Activated T-cell treated with anti-CD3 and anti-CD28 coated beads, Interleukin-2, amount 50 U/mL, for 24 hours (primary cell): ENCODE measurements at regions not wholly inside any gene's neighbourhood (a gene's known extent, or its start where the extent isn't known, plus 50 kb on each side); places are given as distances from the start of the nearest gene placed in this dataset.

ENCODE experiments used
- DNase-seq: peaks from one replicate; pipeline ENCODE4 v3.0.0-alpha.2; 2020
- H3K27ac Mint-ChIP-seq: 2 replicates; pipeline ENCODE4 v1.8.0; 2020; ENCODE audit warnings: mild to moderate bottlenecking, mixed read lengths
- H3K27me3 Mint-ChIP-seq: 2 replicates; pipeline ENCODE4 v1.8.0; 2020; ENCODE audit warnings: mixed read lengths
- H3K36me3 Mint-ChIP-seq: 2 replicates; pipeline ENCODE4 v1.8.0; 2020; ENCODE audit warnings: low read depth, mixed read lengths
- H3K4me1 Mint-ChIP-seq: 2 replicates; pipeline ENCODE4 v1.8.0; 2020; ENCODE audit warnings: low read depth, mixed read lengths
- H3K4me3 Mint-ChIP-seq: 2 replicates; pipeline ENCODE4 v1.8.0; 2020; ENCODE audit warnings: mild to moderate bottlenecking, moderate library complexity, mixed read lengths
- H3K9me3 Mint-ChIP-seq: 2 replicates; pipeline ENCODE4 v1.8.0; 2020; ENCODE audit warnings: mixed read lengths

DNA sequence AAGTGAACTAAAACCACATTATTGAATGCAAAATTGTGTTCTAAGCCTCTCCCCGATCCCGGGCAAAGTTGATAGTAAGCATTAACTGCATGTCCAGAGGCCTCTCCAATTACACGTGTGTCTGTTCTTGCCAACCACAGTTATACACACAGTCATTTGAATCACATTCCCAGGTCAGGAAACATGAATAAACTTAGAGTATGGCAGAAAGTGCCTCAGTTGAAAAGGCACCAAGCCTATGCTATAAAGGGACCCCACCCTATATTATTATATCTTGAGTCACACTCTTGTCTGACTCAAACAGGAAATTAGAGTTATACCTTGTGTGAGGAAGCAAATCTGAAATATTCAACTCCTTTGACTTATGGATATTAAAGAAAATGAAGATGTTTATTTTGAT lies 128.3 kb upstream of the STXBP6 start:
- H3K27me3 Mint-ChIP-seq, result peaks cover 17% of the 10 kb centered on the region
- H3K36me3 Mint-ChIP-seq, result no peaks in the 10 kb centered on the region
- DNase-seq, result no peak
- peaks cover 11% of the 10 kb centered on the region for H3K9me3 Mint-ChIP-seq
- no peak overlapping the region for H3K4me3 Mint-ChIP-seq
- H3K27ac Mint-ChIP-seq, result no peak overlapping the region
- no peaks in the 10 kb centered on the region for H3K4me1 Mint-ChIP-seq

GRCh38 chr14:25150934-25151790 lies 101.2 kb upstream of the STXBP6 start:
- Mint-ChIP-seq H3K4me3 (no peak overlapping the region), H3K27ac (no peak overlapping the region), H3K36me3 (no peaks in the 10 kb centered on the region), H3K9me3 (no peaks in the 10 kb centered on the region), H3K4me1 (no peaks in the 10 kb centered on the region), H3K27me3 (peaks cover 34% of the 10 kb centered on the region)
- DNase-seq, result no peak

DNA sequence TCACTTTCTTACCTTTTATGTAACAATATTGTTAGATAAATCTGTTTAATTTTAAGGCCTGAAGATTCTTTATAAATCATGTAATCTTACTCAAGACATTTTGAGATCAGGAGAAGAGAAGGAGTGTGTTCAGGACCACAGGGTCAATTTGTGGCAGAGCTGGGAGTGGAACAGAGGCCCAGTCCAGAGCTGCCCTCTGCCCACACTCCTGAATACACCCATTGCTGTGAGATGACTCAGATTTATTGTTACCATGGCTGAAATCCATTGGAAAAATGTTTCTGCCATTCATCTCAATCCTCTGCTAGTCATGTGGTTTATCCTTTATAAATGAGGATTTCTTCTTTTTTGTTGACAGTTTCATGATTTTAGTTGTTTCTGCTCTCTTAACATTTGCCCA lies 100.5 kb upstream of the STXBP6 start:
- no peak overlapping the region for H3K27ac Mint-ChIP-seq
- no peak overlapping the region for H3K4me3 Mint-ChIP-seq
- no peaks in the 10 kb centered on the region for H3K4me1 Mint-ChIP-seq
- no peaks in the 10 kb centered on the region for H3K9me3 Mint-ChIP-seq
- no peaks in the 10 kb centered on the region for H3K36me3 Mint-ChIP-seq
- peaks cover 32% of the 10 kb centered on the region for H3K27me3 Mint-ChIP-seq
- DNase-seq, result no peak

GRCh38 chr14:25140411-25140810 lies 90.5 kb upstream of the STXBP6 start:
- Mint-ChIP-seq H3K4me1 (no peaks in the 10 kb centered on the region), H3K9me3 (no peaks in the 10 kb centered on the region), H3K27me3 (peaks cover 15% of the 10 kb centered on the region), H3K36me3 (no peaks in the 10 kb centered on the region), H3K4me3 (no peak overlapping the region), H3K27ac (no peak overlapping the region)
- no peak for DNase-seq

DNA sequence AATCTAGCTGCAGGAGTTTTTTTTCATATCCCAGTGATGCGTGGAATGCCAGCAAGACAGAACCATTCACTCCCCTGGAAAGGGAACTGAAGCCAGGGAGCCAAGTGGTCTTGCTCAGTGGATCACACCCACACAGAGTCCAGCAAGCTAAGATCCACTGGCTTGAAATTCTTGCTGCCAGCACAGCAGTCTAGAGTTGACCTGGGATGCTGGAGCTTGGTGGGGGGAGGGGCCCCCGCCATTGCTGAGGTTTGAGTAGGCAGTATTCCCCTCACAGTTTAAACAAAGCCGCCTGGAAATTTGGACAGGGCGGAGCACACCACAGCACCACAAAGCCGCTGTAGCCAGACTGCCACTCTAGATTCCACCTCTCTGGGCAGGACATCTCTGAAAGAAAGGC lies 86.9 kb upstream of the STXBP6 start:
- no peak overlapping the region for H3K27ac Mint-ChIP-seq
- peaks cover 4% of the 10 kb centered on the region for H3K4me1 Mint-ChIP-seq
- H3K36me3 Mint-ChIP-seq, result no peaks in the 10 kb centered on the region
- no peaks in the 10 kb centered on the region for H3K9me3 Mint-ChIP-seq
- no peak for DNase-seq
- peaks cover 47% of the 10 kb centered on the region for H3K27me3 Mint-ChIP-seq
- no peak overlapping the region for H3K4me3 Mint-ChIP-seq

DNA sequence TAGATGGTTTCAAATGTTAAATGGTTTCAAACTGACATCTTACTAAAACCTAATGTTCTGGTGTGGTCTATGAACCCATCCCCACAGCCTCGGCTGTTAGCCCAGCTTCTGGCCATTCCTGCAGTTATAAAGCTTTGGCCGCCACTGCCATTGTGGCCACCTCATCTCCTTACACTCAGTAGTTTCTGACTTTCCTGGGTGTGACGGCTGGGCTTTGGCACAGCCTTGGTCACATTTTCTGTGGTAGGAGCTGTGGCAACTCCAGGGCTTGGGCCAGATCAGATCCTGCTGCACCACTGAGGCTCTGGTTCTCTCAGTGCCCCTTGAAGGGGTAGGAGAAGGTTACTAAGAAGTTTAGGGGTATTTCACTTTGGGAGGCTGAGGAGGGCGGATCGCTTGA lies 84.2 kb upstream of the STXBP6 start:
- DNase-seq, result no peak
- no peak overlapping the region for H3K27ac Mint-ChIP-seq
- H3K4me1 Mint-ChIP-seq, result peaks cover 4% of the 10 kb centered on the region
- no peaks in the 10 kb centered on the region for H3K9me3 Mint-ChIP-seq
- H3K4me3 Mint-ChIP-seq, result no peak overlapping the region
- H3K36me3 Mint-ChIP-seq, result no peaks in the 10 kb centered on the region
- H3K27me3 Mint-ChIP-seq, result peaks cover 56% of the 10 kb centered on the region

DNA sequence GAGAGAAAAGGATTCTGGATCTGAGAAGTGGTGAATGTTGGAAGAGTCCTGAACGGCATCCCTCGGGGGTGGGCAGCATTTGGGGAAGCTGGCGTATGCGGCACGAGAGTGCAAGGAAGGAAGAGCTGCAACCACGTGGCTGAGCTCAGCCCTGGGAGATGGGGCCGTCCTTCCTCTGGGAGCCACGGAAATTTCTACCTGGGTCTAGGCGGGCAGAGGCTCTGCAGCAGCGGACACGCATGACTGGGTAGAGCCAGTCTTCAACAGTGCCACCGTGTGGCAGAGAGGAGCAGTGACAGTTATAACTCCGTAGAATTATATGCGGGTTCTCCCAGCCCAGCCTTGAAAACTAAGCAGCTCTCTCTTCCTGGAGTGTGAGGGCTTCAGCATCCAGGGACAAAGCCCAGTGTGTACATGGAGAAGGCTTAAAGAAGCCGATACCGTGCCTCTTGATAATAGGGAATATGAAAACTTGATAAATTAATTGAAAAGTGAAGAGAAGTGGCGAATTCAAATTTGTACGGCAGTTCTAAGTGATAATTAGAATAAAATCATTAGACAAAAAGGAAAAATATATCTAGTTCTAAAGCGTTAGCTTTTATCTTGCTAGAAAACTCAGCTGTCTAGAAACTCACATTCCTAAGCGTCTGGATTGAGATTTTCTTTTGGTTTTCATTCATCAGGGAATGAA lies 82.9 kb upstream of the STXBP6 start:
- peak; percentile 54 for DNase-seq
- Mint-ChIP-seq H3K27ac (no peak overlapping the region), H3K4me3 (no peak overlapping the region), H3K36me3 (no peaks in the 10 kb centered on the region), H3K4me1 (peaks cover 4% of the 10 kb centered on the region), H3K9me3 (no peaks in the 10 kb centered on the region), H3K27me3 (peaks cover 55% of the 10 kb centered on the region)

GRCh38 chr14:25132094-25132493 lies 82.1 kb upstream of the STXBP6 start:
- no peaks in the 10 kb centered on the region for H3K9me3 Mint-ChIP-seq
- no peak overlapping the region for H3K4me3 Mint-ChIP-seq
- peaks cover 4% of the 10 kb centered on the region for H3K4me1 Mint-ChIP-seq
- no peaks in the 10 kb centered on the region for H3K36me3 Mint-ChIP-seq
- no peak for DNase-seq
- H3K27ac Mint-ChIP-seq, result no peak overlapping the region
- H3K27me3 Mint-ChIP-seq, result peaks cover 55% of the 10 kb centered on the region

DNA sequence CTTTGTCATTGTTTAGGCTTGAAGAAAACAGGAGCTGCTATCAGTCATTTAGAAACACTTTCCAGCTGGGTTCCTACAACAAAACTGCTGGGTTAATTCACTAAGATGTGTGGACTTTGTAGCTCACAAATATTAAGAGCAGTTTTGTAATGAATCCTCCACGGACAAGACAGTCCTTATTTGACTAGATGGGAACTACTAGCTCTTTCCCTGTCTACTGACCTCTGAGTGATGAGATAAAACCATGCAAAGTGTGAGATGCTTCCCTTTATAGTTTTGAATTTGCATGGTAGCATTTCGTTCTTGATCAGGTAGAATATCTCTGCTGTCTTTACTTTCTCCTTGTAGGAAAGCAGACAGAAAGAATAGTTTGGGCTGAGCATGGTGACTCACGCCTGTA lies 72.9 kb upstream of the STXBP6 start:
- H3K9me3 Mint-ChIP-seq, result no peaks in the 10 kb centered on the region
- DNase-seq, result no peak
- H3K4me3 Mint-ChIP-seq, result no peak overlapping the region
- no peaks in the 10 kb centered on the region for H3K36me3 Mint-ChIP-seq
- H3K27me3 Mint-ChIP-seq, result peaks cover 5% of the 10 kb centered on the region
- H3K4me1 Mint-ChIP-seq, result no peaks in the 10 kb centered on the region
- no peak overlapping the region for H3K27ac Mint-ChIP-seq

- Mint-ChIP-seq H3K36me3 (no peaks in the 10 kb centered on the region), H3K4me3 (no peak overlapping the region), H3K27ac (no peak overlapping the region), H3K4me1 (no peaks in the 10 kb centered on the region), H3K27me3 (peaks cover 5% of the 10 kb centered on the region), H3K9me3 (no peaks in the 10 kb centered on the region)
- DNase-seq, result no peak
Measured at GRCh38 chr14:25122211-25122610, 72.3 kb upstream of the STXBP6 start.

- no peak overlapping the region for H3K4me3 Mint-ChIP-seq
- H3K36me3 Mint-ChIP-seq, result no peaks in the 10 kb centered on the region
- DNase-seq, result no peak
- no peaks in the 10 kb centered on the region for H3K4me1 Mint-ChIP-seq
- no peak overlapping the region for H3K27ac Mint-ChIP-seq
- H3K9me3 Mint-ChIP-seq, result no peaks in the 10 kb centered on the region
- H3K27me3 Mint-ChIP-seq, result peaks cover 5% of the 10 kb centered on the region
Measured at GRCh38 chr14:25121337-25122129, 71.6 kb upstream of the STXBP6 start.

DNA sequence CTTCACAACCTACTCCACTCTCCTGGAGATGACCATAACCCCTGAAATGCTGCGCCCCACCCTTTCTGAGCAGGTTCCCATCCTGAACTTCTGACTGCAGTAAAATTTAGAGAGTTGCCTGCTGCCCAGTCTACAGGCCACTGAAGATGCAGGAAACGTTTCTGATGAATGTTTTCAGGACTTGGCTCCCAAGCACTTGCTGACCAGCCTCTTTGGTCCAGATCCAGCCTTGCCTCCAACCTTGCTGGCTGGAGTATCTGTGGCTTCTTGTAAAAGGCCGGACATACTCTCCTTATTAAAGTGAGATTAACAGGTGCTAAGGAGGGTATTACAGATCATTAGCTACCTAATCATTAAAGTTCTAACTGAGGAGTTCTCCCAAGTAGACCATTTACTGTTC lies 70.3 kb upstream of the STXBP6 start:
- no peak for DNase-seq
- Mint-ChIP-seq H3K36me3 (no peaks in the 10 kb centered on the region), H3K4me1 (no peaks in the 10 kb centered on the region), H3K27ac (no peak overlapping the region), H3K9me3 (no peaks in the 10 kb centered on the region), H3K4me3 (no peak overlapping the region), H3K27me3 (peaks cover 3% of the 10 kb centered on the region)

DNA sequence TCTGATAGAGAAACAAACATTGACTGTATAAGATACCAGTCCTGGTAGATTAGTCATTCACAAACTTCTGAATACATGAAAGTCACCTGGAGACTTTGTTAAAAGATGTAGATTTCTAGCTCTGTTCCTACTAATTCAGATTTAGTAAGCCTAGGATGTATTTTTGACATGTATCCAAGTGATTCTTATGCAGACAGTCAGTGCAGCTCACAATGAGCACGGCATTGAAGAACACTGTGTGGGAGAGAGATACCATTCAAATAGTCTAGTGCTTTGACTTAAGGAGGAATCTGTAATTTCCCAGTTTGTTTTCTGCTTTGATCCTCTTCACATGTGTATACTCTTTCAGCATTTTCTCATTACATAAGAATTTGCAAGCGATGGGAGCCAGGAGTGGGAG lies 68.7 kb upstream of the STXBP6 start:
- Mint-ChIP-seq H3K27ac (no peak overlapping the region), H3K9me3 (peaks cover 2% of the 10 kb centered on the region), H3K27me3 (peaks cover 10% of the 10 kb centered on the region), H3K36me3 (no peaks in the 10 kb centered on the region), H3K4me1 (no peaks in the 10 kb centered on the region), H3K4me3 (no peak overlapping the region)
- no peak for DNase-seq

GRCh38 chr14:25117342-25117741 lies 67.4 kb upstream of the STXBP6 start:
- Mint-ChIP-seq H3K27me3 (peaks cover 15% of the 10 kb centered on the region), H3K36me3 (no peaks in the 10 kb centered on the region), H3K4me3 (no peak overlapping the region), H3K4me1 (no peaks in the 10 kb centered on the region), H3K9me3 (peaks cover 2% of the 10 kb centered on the region), H3K27ac (no peak overlapping the region)
- DNase-seq, result no peak

DNA sequence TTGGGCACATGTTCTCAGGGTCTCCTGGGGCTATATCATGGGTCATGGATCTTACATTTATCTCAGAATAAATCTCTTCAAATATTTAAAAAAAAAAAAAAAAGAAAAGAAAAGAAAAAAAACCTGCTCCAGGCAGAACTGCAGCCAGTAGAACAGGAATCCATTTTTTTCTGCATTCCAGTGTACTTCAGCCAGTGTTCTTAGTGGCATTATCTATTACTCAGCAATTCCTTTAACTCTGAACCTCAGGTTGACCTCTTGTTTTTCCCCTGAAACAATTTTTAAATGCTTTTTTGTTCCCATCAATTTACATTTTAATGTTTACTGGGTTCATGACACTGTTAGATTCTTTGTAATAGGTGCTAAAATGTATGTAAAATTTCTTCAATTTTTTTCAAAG lies 66.7 kb upstream of the STXBP6 start:
- no peak for DNase-seq
- Mint-ChIP-seq H3K4me3 (no peak overlapping the region), H3K9me3 (peaks cover 2% of the 10 kb centered on the region), H3K4me1 (no peaks in the 10 kb centered on the region), H3K27ac (no peak overlapping the region), H3K27me3 (peaks cover 15% of the 10 kb centered on the region), H3K36me3 (no peaks in the 10 kb centered on the region)
